Right lung (tissue), 2 donors: ENCODE measurements at regions not wholly inside any gene's neighbourhood (a gene's known extent, or its start where the extent isn't known, plus 50 kb on each side); places are given as distances from the start of the nearest gene placed in this dataset.

Experiments used
- DNase-seq, 2 donors: peaks; one replicate each; pipeline ENCODE4 v3.0.0-alpha.2; 2013

DNA sequence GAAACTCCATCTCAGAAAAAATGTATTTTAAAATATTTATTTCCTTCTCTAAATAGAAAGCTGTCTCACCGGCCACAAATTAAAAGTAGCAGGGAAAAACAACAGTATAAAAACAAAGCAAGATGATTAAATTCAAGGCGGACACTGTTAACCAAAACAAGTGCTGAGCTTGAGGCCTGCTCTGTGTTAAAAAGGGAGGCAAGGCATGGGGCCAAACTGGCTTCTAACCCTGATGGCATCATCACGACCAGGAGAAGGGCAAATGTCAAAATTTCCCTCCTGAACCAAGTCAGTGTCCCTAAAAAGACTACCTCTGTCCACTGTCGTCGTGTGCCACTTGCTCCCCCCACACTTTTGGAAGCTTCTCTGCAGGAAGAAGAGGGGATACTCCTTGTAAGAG is 116.1 kb downstream of the MSX2 start:
- no peak for DNase-seq

DNA sequence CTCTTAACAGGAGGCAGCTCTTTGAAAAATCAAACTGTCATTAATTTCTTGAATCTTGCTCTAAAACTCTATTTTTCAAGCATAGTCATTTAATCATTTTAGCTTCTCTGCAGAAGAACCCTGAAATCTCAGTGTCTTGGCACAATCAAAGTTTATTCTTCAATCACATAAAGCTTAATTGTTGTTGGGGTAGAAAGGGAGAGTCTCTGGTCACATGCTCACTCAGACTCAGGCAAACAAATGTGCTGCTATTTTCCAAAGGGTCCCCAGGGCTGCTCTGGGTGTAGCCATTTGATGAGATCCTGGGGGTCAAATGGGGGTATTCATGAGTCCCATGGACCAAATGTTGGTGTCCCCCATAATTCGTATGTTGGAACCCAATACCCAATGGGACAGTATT is 114.8 kb downstream of the MSX2 start:
- no peak for DNase-seq

DNA sequence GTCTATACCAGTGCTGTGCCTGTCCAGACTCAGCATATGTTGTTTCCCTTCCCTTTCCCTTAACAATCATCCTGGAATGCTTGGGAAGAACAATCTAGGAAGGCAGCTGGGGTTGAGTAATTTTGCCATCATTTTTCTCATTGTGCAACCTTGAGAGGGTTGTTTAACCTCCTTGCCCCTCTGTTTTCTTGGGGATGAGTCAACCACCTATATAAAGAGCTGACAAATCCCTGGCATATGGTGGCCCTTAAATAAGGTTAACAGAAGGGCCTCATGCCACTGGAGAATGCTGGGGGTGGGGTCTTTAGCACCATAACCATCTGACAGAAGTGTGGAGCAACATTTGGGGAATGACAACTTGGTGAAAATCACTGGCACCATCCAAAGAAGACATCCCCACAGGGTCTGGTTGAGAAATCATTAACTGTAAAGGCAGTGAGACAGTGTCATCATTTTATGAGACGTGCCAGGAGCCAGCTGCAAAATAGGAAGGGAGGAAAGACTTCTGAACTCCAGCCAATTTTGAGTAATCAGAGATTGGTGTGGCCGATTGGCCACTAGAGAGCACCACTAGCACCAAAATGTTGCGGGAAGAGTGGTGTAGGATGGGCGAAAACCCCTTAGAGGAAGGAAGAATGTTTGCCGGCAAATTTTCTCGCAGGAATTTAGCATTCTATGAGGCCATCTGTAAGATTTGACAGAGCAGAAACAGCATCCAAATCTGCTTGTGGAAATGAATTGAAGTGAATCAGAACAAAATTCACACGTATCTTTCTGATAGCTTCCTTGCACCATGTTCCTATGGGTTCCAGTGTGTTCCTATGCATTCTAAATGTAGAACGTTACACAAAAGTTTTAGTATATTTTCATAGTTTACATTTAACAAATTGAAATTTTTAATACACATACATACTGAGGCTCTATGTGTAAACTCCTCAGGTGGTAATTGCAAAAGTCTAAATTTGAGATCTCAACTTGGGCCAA is 113.8 kb downstream of the MSX2 start:
- DNase-seq, result peak; percentile 40 to 49

DNA sequence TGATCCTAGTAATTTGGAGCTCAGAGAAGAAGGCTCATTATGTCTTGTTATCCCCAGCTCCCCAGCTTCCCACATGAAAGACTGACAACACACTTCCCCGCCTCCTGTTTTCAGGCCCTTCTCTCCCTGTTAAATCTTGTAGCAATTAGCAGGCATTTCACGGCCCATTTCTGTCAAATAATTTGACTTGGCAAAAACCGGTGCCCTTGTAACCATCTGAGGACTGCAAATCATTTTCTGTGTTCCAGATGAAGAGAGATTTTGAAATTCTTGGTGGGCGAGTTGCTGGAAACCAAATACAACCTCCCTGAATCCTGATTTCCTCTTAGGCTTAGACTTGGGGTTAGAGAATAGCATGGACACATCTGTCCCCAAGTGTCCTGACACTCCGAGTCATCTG is 109.7 kb downstream of the MSX2 start:
- no peak for DNase-seq

DNA sequence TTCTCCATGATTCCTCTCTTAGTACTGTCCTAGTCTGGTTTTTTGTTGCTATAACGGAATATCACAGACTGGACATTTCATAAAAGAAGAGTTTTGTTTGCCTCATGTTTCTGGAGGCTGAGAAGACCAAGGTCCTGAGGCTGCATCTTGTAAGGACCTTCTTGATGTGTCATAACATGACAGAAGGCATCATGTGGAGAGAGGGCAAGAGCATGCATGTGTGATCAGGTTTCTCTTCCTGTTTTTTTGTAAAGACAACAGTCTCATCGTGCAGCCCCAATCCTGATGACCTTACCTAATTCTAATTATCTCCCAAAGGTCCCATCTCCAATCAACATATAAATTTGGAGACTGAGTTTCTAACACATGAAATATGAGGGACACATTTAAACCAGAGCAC is 108.4 kb downstream of the MSX2 start:
- no peak for DNase-seq

DNA sequence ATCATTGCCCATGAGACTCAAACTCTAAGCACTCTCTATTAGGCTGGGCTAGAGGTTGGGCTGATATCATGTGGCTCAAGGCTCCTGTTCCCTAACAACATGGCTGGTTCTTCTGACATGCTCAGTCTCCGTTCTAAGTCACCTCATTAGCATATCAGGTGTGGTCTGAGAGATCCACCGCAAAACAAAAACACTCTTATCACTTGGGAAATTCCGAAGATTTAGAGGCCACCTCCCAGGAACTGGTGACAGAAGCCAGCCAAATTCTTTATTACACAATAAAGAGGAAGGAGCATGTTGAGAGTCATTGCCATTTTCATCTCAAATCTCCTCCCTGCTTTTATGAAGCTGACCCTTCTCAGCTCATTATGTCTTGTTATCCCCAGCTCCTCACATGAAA is 107.6 kb downstream of the MSX2 start:
- DNase-seq, result no peak

DNA sequence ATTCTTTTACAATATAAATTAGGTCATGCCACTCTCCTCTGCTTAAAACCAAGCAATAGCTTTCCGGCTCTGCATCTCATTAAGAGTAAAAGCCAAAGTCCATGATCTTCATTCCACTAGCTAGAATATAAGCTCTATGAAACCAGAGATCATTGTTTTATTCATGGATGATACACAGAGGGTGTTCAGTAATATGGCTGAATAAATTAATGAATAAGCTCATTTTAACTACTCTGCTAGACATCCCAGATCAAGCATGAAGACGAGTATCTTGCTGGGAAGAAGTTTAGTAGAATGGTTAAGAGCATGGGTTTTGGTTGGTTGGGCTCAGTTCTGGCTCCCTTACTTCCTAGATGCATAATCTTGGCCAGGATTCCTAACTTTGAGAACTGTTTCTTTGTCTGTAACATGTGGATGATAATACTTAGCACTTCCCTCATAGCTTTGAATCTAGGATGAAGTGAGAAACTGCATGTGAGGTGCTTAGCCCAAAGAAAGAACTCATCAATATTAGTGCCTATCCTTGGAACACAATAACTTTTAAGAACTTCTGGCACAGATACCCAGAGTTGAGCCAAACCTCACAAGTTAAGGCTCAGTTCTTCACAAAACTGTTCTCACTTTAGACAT is 106.8 kb downstream of the MSX2 start:
- DNase-seq, result no peak

DNA sequence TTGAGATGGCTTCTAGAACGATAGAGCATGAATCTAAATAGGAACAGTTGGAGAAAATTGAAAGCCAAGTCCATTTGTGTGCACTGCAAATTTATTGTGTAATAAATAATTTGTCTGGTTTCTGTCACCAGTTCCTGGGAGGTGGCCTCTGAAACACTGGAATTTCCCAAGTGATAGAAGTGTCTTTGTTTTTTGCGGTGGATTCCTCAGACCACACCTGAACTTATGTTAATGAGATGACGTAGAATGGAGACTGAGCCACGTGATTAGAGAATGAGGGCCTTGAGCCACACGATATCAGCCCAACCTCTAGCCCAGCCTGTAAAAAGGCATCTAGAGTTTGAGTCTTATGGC is 105.1 kb downstream of the MSX2 start:
- DNase-seq, result no peak

DNA sequence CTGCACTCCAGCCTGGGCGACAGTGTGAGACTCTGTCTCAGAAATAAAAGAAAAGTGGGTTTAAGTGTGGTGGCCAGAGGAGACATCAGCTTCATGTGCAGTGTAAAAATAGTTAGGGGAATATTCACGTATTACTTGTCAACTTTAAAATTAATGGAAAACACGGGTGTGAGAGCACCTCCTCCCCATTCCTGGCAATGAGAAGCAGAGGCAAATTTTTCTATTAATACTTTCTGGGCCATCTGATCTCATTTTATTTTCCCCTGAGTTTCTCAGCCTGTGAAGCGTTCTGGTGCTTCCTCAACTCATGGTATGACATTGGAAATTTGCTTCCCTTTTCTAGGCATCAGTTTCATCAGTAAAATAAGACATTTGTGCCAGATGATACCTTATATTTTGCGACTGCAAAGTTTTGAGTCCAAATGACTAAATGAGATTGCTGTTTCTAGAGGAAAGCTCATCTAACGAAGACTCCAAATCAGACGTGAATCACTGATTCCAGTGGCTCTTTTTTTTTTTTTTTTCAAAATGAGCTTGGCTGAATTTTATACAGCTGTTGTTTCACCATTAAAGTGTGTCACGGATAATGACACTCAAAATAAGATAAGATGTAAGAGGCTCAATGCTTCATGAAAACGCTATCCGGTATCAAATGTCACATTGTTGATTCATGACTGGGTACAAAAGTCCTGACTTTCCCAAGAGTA is 104.6 kb downstream of the MSX2 start:
- no peak for DNase-seq

DNA sequence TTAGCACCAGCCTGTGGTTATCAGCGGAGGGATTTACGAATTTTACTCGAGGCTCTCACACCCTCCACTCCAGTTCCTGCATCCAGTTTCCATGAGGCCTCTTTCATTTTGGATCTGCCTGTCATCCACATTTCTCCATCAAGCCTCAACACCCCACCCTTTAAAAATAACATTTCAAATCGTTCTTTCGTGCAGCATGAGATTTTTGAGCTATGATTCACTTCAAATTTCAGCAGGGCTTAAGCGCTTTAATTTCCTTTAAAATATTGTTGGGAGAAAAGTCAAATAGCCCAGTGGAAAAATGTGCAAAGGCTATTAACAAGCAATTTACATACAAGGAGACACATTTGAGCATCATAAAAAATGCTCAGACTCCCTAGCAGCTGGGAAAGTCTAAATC is 103.2 kb downstream of the MSX2 start:
- DNase-seq, result no peak

DNA sequence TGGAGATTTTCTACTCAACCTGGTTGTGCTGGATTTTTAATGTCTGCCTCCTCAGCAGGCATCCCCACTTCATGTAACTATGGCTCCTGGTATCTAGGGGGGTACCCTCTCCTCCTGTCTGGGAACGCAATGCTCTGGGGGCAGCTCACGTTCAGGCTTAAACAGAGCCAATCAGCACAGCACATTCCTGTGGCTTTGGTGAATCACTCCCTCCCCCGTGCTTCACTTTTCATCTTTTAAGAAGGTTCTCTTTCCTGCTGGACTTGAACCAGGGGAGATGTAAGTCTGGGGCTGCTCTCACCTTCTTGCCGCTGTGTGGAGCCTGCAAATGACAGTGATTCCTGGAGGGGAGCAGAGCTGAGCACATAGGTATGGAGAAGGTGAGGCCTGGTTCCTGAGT is 101.2 kb downstream of the MSX2 start:
- DNase-seq, result no peak

DNA sequence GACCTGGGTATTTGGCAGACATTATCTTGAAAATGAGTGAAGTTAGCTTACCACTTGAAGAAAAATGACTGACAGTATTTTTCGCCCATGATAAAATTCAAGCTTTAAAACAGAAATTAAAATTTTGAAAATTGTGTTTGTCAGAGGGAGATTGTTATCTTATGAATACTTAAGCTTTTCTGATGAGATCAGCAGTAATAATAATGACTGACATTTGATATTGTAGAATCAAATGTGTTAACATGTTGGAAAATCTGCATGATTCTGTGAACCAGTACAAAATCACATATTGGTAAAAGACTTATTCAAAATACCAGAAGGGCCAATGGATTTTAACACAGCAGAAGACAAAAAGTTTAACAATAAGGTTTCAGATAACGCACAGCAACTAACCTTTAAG is 94.0 kb downstream of the MSX2 start:
- no peak for DNase-seq

DNA sequence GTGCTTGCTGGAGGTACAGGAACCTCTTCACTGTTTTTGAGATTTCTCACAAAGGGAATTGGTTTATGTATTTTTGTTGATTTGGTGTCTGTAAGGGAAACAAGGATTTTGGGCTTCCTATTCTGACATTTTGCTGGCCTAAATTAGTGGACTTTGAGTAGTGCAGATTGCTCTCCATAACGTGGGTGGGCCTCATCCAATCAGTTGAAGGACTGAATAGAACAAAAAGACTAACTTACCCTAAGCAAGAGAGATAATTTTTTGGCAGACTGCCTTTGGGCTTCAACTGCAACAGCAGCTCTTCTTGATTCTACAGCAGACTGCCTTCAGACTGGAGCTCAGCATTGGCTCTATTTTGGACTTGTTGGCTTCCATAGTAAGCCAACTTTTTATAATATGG is 93.2 kb downstream of the MSX2 start:
- DNase-seq, result no peak

DNA sequence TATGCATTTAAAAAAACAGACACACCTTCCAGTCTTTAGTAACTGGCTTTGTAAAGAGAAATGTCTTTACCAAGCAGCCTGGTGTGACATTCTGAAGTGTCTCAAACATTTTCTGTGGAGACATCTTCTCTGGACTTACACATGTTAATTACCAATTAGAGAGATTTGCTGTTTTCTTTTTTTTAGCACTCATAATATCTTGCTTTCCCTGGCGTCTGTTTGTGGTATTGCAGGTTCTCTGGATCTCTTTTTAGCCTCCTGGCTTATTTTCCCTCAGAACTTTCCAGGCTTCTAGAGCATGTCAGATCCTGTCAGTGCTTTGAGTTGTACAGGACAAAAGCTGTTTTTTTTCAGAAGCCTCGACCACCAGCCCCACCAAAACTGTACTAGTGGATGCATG is 92.5 kb downstream of the MSX2 start:
- DNase-seq, result no peak

DNA sequence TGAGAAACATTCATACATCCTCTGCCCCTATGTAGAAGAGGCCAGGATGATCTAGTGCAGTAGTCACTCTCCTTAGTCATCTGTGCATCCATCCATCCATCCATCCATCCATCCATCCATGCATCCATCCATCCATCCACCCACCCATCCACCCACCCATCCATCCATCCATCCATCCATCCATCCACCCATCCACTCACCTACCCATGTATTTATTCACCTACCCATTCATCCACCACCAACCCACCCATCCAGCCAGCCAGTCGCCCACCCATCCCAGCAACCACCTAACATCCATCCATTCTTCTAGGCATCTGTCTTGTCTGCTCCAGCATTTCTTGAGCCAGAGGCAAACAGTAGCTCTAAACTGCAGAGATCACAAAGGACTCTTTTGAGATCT is 87.1 kb downstream of the MSX2 start:
- no peak for DNase-seq

DNA sequence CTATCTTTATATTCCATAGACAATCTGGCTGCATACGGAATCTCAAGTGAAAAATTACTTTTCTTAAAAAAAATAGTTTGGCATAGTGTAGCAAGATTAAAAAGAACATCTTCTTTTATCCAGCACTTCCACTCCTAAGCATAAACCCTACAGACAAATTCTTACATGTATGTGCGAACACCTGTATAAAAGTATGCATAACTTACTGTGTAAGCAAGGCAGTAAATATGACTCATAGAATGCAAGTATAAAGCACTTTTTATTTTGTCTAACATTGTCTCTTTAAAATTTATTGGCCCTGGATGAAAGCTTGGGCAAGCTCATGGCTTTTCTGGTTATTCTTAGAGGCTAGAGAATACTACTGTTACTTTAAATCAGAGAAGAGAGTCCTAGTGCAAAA is 86.4 kb downstream of the MSX2 start:
- DNase-seq, result no peak

DNA sequence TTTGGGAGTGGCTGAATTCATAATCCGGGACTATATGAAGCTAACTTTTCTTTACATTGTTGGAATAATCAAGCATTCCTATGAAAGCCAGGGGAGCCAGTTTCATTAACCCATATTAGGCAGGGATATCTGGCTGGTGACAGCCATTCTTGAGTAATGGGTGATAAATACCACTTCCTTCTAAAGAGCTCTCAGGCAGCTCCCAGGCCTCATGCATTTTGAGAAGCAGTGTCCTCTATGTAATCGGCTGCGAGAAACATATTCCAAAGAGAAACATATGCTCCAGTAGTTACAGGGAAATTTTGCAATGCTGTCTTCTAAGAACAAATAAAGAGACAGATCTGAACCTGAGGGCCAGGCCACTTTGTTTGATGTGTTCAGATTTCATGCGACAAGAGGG is 83.1 kb downstream of the MSX2 start:
- DNase-seq, result peak; percentile 26 to 31

DNA sequence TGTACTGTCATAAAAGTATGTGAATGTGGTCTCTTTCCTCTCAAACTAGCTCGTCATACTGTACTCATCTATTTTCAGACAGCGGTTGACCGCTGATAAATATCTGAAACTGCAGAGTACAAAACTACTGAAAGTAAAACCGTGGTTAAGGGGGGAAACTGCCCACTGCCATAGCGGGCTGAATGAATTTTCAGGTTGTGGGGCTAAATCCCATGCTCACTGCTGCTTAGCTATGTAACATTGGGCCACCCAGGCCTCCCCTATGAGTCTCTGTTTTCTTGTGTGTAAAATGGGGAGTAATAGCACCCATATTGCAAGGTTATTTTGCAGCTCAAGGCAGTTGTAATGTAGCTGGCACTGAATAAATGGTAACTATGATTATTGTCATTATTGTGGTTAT is 82.3 kb downstream of the MSX2 start:
- no peak for DNase-seq

DNA sequence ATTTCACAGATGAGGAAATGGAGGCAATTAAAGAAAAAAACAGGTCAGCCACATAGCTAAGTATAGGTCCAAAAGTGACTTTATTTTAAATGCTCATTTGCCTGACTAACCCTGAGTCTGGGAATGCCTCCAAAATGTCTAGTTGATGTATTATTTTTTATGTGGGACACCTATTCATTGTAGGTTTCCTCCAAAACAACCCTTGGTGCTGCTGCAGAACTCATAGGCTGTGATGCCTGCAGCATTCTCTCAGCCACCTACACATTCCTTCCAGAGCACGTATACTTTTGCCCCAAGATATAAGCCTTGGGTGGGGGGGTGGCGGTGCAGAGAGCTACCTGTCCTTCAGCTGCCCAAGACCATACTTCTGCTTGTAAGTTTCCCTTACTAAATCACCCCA is 77.4 kb downstream of the MSX2 start:
- no peak for DNase-seq

DNA sequence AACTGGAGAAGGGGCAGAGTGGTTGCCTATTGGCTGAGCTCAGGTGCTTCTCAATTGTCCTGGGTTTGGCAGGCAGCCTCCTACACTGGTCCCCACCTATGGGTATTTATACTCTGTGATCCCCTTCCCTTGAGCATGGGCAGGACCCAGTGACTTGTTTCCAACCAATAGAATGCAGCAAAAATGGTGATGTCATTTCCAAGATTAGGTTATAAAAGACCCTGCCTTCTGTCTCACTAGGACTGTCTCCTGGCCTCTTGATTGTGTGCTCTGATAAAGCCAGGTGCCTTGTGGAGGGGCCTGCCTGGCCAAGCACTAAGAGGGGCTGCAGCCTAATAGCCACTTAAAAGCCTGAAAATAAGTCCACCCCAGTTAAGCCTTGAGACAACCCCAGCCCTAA is 76.1 kb downstream of the MSX2 start:
- DNase-seq, result no peak

DNA sequence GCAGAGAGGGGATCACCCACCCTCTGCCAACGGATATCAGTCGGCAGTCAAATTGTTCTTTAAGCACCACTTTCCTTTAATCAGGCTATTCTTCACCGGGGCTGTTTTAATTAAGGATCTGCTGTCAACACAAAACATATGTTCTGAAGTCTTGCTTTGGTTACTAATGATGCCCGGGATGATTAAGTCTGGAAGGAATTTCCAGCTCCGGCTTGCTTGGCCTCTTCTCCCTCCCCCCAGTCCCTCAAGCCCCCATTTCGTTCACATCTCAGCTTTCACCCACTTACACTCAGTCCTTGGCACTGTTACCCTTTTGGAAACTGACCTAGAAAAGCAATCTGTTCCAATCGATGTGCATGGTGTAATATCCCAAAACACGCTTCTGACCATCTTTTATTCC is 74.7 kb downstream of the MSX2 start:
- DNase-seq, result peak; percentile 87 to 90

DNA sequence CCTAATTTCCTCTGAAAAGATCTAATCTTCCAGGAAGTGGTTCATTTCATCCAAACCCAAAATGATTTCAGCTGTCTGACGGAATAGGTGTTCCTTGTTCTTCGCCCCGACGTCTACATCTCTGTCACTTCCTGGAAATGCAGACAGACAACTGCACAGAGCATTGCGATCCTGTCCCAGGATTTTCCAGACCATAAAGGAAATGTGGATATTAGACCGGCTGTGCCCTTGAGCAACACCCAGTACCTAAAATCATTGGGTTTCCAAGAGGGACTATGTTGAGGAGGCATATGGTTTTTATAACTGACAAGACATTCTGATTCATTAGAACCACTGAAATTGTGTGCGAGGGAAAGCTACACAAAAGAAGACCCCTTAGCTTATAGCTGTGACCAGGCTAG is 74.2 kb downstream of the MSX2 start:
- no peak for DNase-seq

DNA sequence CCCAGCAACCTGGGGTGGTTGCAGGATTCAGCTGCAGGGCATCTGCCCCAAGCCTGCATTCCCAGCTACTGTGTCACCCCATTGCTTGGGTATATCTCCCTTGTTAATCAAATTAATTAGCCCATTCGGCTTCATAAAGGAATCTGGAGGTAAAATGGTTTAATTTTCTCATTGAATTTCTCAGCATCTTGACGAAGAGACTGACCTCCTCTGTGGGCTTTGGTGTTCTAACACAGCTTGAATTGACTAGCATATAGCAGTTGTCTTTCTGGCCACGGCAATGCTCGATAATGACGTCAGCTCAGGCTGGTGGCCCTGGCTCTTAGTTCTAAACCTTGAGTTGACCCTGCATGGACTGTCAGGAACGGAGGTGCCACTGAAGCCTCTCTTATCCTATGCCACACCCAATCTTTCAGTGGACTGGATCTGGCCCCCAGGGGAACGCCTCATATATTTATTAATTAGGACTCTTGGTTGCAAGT is 72.4 kb downstream of the MSX2 start:
- DNase-seq, result no peak
